ENCODE measurements at regions not wholly inside any gene's neighbourhood (a gene's known extent, or its start where the extent isn't known, plus 50 kb on each side); places are given as distances from the start of the nearest gene placed in this dataset.

DNA sequence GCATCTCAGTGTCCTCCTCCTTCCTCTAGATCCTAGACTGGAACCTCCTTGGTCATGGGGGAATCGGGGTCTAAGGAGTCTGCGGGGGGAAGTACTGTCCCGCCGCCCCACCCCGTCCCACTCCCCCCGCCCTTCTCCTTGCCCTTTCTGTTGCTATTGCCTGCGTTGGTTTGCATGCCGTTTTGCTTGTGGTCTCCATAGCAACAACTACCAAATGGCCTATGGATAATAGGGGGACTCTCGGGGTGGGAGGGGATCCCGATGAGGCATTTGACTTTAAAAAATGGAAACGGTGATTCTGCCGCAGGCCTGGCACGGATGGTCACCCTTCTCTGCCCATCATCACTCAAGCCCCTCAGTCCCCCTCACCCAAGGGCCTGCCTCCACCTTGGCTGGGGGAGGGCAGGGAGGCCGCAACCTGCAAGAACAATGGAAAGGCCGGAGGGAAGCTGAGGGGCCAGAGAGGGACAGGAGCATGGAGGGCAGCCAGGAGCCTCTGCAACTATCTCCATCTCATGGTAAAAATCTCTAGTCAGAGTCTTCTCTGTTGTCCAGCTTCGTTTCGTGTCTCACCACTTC is 231.4 kb upstream of the TNRC6C start:
- Histone ChIP-seq H4K20me1 (ENCODE audit: insufficient read depth, low read length) (no peaks in the 10 kb centered on the region), H3K79me2 (ENCODE audit: insufficient read depth, low read length) (no peaks in the 10 kb centered on the region), H2AFZ (ENCODE audit: low read length) (no peak overlapping the region), H3K27ac (ENCODE audit: low read depth, low read length) (no peak overlapping the region), H3K9me3 (ENCODE audit: low read depth, low read length) (no peaks in the 10 kb centered on the region), H3K4me2 (ENCODE audit: insufficient read depth, low read length) (no peak overlapping the region), H3K4me3 (ENCODE audit: insufficient read depth, low read length) (no peak overlapping the region), H3K4me1 (ENCODE audit: insufficient read depth, low read length) (no peaks in the 10 kb centered on the region), H3K27me3 (ENCODE audit: insufficient read depth, low read length) (peaks cover 33% of the 10 kb centered on the region), H3K36me3 (ENCODE audit: insufficient read depth, low read length) (no peaks in the 10 kb centered on the region)
- DNase-seq (ENCODE audit: insufficient read length, low spot score, missing footprints), result no peak
- TF ChIP-seq CTCF (IDR thresholded peaks at IDR 0.05; ENCODE audit: extremely low read depth, low read depth, low read length), result no peak

GRCh38 chr17:77728474-77728795 is 230.1 kb upstream of the TNRC6C start:
- H3K9me3 ChIP-seq (ENCODE audit: low read depth, low read length), result peaks cover 5% of the 10 kb centered on the region
- H3K4me2 ChIP-seq (ENCODE audit: insufficient read depth, low read length), result no peak overlapping the region
- no peak overlapping the region for H2AFZ ChIP-seq (ENCODE audit: low read length)
- no peak overlapping the region for H3K4me3 ChIP-seq (ENCODE audit: insufficient read depth, low read length)
- H3K36me3 ChIP-seq (ENCODE audit: insufficient read depth, low read length), result no peaks in the 10 kb centered on the region
- H3K27ac ChIP-seq (ENCODE audit: low read depth, low read length), result no peak overlapping the region
- H3K4me1 ChIP-seq (ENCODE audit: insufficient read depth, low read length), result no peaks in the 10 kb centered on the region
- DNase-seq (ENCODE audit: insufficient read length, low spot score, missing footprints), result no peak
- no peaks in the 10 kb centered on the region for H3K79me2 ChIP-seq (ENCODE audit: insufficient read depth, low read length)
- no peaks in the 10 kb centered on the region for H4K20me1 ChIP-seq (ENCODE audit: insufficient read depth, low read length)
- no peak for TF ChIP-seq CTCF (IDR thresholded peaks at IDR 0.05; ENCODE audit: extremely low read depth, low read depth, low read length)
- H3K27me3 ChIP-seq (ENCODE audit: insufficient read depth, low read length), result peaks cover 35% of the 10 kb centered on the region

DNA sequence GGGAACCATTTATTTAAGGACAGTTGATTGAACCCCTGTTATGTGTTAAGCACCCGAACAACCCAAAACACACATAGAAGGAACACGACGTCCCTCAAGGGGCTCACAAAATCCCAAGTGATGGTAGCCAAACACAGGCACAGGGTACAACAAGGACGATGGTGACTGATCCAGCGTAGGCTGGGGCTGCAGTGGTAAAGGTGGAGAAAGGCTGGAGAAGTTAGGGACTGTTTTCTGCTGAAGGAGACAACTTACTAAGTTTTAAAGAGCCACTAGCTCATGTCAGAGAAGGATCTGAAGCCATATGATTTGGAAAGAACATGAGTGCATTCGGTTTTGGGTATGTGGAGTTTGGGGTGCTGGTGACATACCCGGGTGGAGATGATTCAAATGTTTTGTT is 229.6 kb upstream of the TNRC6C start:
- H3K27ac ChIP-seq (ENCODE audit: low read depth, low read length), result no peak overlapping the region
- H3K4me1 ChIP-seq (ENCODE audit: insufficient read depth, low read length), result no peaks in the 10 kb centered on the region
- H3K36me3 ChIP-seq (ENCODE audit: insufficient read depth, low read length), result no peaks in the 10 kb centered on the region
- H3K9me3 ChIP-seq (ENCODE audit: low read depth, low read length), result peaks cover 5% of the 10 kb centered on the region
- no peaks in the 10 kb centered on the region for H4K20me1 ChIP-seq (ENCODE audit: insufficient read depth, low read length)
- peaks cover 39% of the 10 kb centered on the region for H3K27me3 ChIP-seq (ENCODE audit: insufficient read depth, low read length)
- no peaks in the 10 kb centered on the region for H3K79me2 ChIP-seq (ENCODE audit: insufficient read depth, low read length)
- H3K4me3 ChIP-seq (ENCODE audit: insufficient read depth, low read length), result no peak overlapping the region
- no peak for TF ChIP-seq CTCF (IDR thresholded peaks at IDR 0.05; ENCODE audit: extremely low read depth, low read depth, low read length)
- no peak overlapping the region for H2AFZ ChIP-seq (ENCODE audit: low read length)
- H3K4me2 ChIP-seq (ENCODE audit: insufficient read depth, low read length), result no peak overlapping the region
- no peak for DNase-seq (ENCODE audit: insufficient read length, low spot score, missing footprints)

- Histone ChIP-seq H3K79me2 (ENCODE audit: insufficient read depth, low read length) (no peaks in the 10 kb centered on the region), H3K4me2 (ENCODE audit: insufficient read depth, low read length) (no peak overlapping the region), H3K36me3 (ENCODE audit: insufficient read depth, low read length) (no peaks in the 10 kb centered on the region), H3K27ac (ENCODE audit: low read depth, low read length) (no peak overlapping the region), H4K20me1 (ENCODE audit: insufficient read depth, low read length) (no peaks in the 10 kb centered on the region), H3K4me1 (ENCODE audit: insufficient read depth, low read length) (no peaks in the 10 kb centered on the region), H2AFZ (ENCODE audit: low read length) (no peak overlapping the region), H3K27me3 (ENCODE audit: insufficient read depth, low read length) (peaks cover 44% of the 10 kb centered on the region), H3K4me3 (ENCODE audit: insufficient read depth, low read length) (no peak overlapping the region), H3K9me3 (ENCODE audit: low read depth, low read length) (peaks cover 5% of the 10 kb centered on the region)
- no peak for DNase-seq (ENCODE audit: insufficient read length, low spot score, missing footprints)
- TF ChIP-seq CTCF (IDR thresholded peaks at IDR 0.05; ENCODE audit: extremely low read depth, low read depth, low read length), result no peak
Observed at GRCh38 chr17:77729587-77729986, 228.9 kb upstream of the TNRC6C start.
